PC-9 (cell line): ENCODE measurements at regions not wholly inside any gene's neighbourhood (a gene's known extent, or its start where the extent isn't known, plus 50 kb on each side); places are given as distances from the start of the nearest gene placed in this dataset.

ENCODE experiments used
- BruUV-seq: library from RNA; stranded (reverse); fragments of 400-500 nt; replicated peaks from 2 replicates; lab custom pipeline; 2021; lab: Mats Ljungman, UMichigan
- CTCF ChIA-PET: fragments of 300-600 bp; sonication (Branson Sonifier 250); formaldehyde crosslinking; loops from one replicate; lab custom pipeline; 2022; ENCODE audit warnings: antibody characterized with exemption; lab: Charles Lee
- POLR2A ChIA-PET: fragments of 300-600 bp; sonication (Branson Sonifier 250); formaldehyde crosslinking; loops from one replicate; lab custom pipeline; 2022; ENCODE audit warnings: antibody characterized with exemption; ENCODE audit not compliant: unreplicated experiment; lab: Charles Lee
- DNase-seq, 2 experiments: peaks; one replicate each; pipeline versions ENCODE4 v3.0.0 to v3.0.0-alpha.2; 2015 to 2022; ENCODE audit warnings: mixed read lengths in 1 of 2
- H2AFZ ChIP-seq: fragments of 200-600 bp; sonication (generic); 2 replicates; pipeline ENCODE4 v1.8.1; 2017; ENCODE audit warnings: antibody characterized with exemption
- H3F3A ChIP-seq: fragments of 200-600 bp; sonication (generic); 2 replicates; pipeline ENCODE4 v1.8.1; 2017; ENCODE audit warnings: antibody characterized with exemption, mild to moderate bottlenecking, low read depth; ENCODE audit not compliant: insufficient read depth
- H3K27ac ChIP-seq: fragments of 200-600 bp; sonication (generic); 2 replicates; pipeline ENCODE4 v1.6.1; 2016; ENCODE audit warnings: mixed run types
- H3K27me3 ChIP-seq: fragments of 200-600 bp; sonication (generic); 2 replicates; pipeline ENCODE4 v1.6.1; 2016; ENCODE audit warnings: low read depth, mixed run types; ENCODE audit not compliant: insufficient read depth
- H3K36me3 ChIP-seq: fragments of 200-600 bp; sonication (generic); 2 replicates; pipeline ENCODE4 v1.6.1; 2016; ENCODE audit warnings: low read depth, mixed run types
- H3K4me1 ChIP-seq: fragments of 200-600 bp; sonication (generic); replicated peaks from 2 replicates; pipeline ENCODE4 v1.6.1; 2016; ENCODE audit warnings: mixed run types; ENCODE audit not compliant: insufficient read depth
- H3K4me2 ChIP-seq: fragments of 200-600 bp; sonication (generic); 2 replicates; pipeline ENCODE4 v1.6.1; 2017; ENCODE audit warnings: mixed run types
- H3K4me3 ChIP-seq: fragments of 200-600 bp; sonication (generic); 2 replicates; pipeline ENCODE4 v1.6.1; 2016; ENCODE audit warnings: mixed run types
- H3K79me2 ChIP-seq: fragments of 200-600 bp; sonication (generic); 2 replicates; pipeline ENCODE4 v1.6.1; 2017; ENCODE audit warnings: low read depth, mixed run types
- H3K9me2 ChIP-seq: fragments of 200-600 bp; sonication (generic); 2 replicates; pipeline ENCODE4 v1.8.1; 2017; ENCODE audit warnings: mild to moderate bottlenecking; ENCODE audit not compliant: insufficient read depth
- H3K9me3 ChIP-seq: fragments of 200-600 bp; sonication (generic); 2 replicates; pipeline ENCODE4 v1.8.1; 2016; ENCODE audit warnings: low read depth; ENCODE audit not compliant: insufficient read depth
- H4K20me1 ChIP-seq: fragments of 200-600 bp; sonication (generic); 2 replicates; pipeline ENCODE4 v1.8.1; 2017; ENCODE audit not compliant: insufficient read depth
- CTCF ChIP-seq: fragments of 200-600 bp; sonication (generic); conservative IDR thresholded peaks from 2 replicates; pipeline ENCODE4 v1.6.1; 2017; ENCODE audit warnings: mixed run types, antibody characterized with exemption, mild to moderate bottlenecking, moderate library complexity
- EZH2 ChIP-seq: fragments of 200-600 bp; sonication (generic); IDR thresholded peaks from 2 replicates; pipeline ENCODE4 v1.8.0; 2017; ENCODE audit warnings: antibody characterized with exemption, low read depth
- intact Hi-C: fragments of 100-400 bp; cut with micrococcal nuclease; formaldehyde crosslinking; loops from one replicate; pipeline ENCODE4 v1.10.0; 2022; ENCODE audit not compliant: unreplicated experiment

- Histone ChIP-seq H4K20me1 (no peaks in the 10 kb centered on the region), H3K27ac (no peak overlapping the region), H3K4me2 (no peak overlapping the region), H3K4me3 (no peak overlapping the region), H3K36me3 (no peaks in the 10 kb centered on the region), H3K9me2 (no peaks in the 10 kb centered on the region), H3K9me3 (no peaks in the 10 kb centered on the region), H3K4me1 (no peaks in the 10 kb centered on the region), H3K79me2 (no peaks in the 10 kb centered on the region), H3F3A (no peaks in the 10 kb centered on the region), H2AFZ (no peak overlapping the region), H3K27me3 (no peaks in the 10 kb centered on the region)
- peak; percentile 27 to 51 for DNase-seq
- TF ChIP-seq EZH2 (no peak), CTCF (no peak)
- no TSS peak for BruUV-seq
- POLR2A ChIA-PET, result no interaction called here
- intact Hi-C loops, result no loop called here
- CTCF ChIA-PET, result no interaction called here
Observed at GRCh38 chr4:175444512-175444911, 367.6 kb downstream of the GPM6A start.

GRCh38 chr4:175447016-175447415 lies 365.0 kb downstream of the GPM6A start:
- Histone ChIP-seq H3K27ac (no peak overlapping the region), H3K9me3 (no peaks in the 10 kb centered on the region), H3K4me3 (no peak overlapping the region), H3K79me2 (no peaks in the 10 kb centered on the region), H3F3A (no peaks in the 10 kb centered on the region), H3K4me2 (no peak overlapping the region), H3K27me3 (no peaks in the 10 kb centered on the region), H2AFZ (no peak overlapping the region), H4K20me1 (no peaks in the 10 kb centered on the region), H3K36me3 (no peaks in the 10 kb centered on the region), H3K9me2 (no peaks in the 10 kb centered on the region), H3K4me1 (no peaks in the 10 kb centered on the region)
- no peak for DNase-seq
- intact Hi-C loops, result no loop called here
- ChIA-PET POLR2A (no interaction called here), CTCF (no interaction called here)
- no TSS peak for BruUV-seq
- TF ChIP-seq CTCF (no peak), EZH2 (no peak)

- ChIA-PET CTCF (no interaction called here), POLR2A (no interaction called here)
- H4K20me1 ChIP-seq, result no peaks in the 10 kb centered on the region
- no peaks in the 10 kb centered on the region for H3K27me3 ChIP-seq
- no peak overlapping the region for H3K27ac ChIP-seq
- H3K4me2 ChIP-seq, result no peak overlapping the region
- H3K79me2 ChIP-seq, result no peaks in the 10 kb centered on the region
- TF ChIP-seq EZH2 (no peak), CTCF (no peak)
- no peaks in the 10 kb centered on the region for H3F3A ChIP-seq
- BruUV-seq, result no TSS peak
- no peak overlapping the region for H3K4me3 ChIP-seq
- intact Hi-C loops, result no loop called here
- no peak for DNase-seq
- H3K4me1 ChIP-seq, result no peaks in the 10 kb centered on the region
- no peaks in the 10 kb centered on the region for H3K9me3 ChIP-seq
- H3K36me3 ChIP-seq, result no peaks in the 10 kb centered on the region
- H2AFZ ChIP-seq, result no peak overlapping the region
- H3K9me2 ChIP-seq, result no peaks in the 10 kb centered on the region
Observed at GRCh38 chr4:175450446-175450845, 361.6 kb downstream of the GPM6A start.
